CD4-positive, alpha-beta T cell treated with Interferon gamma for 1 hour (primary cell): ENCODE measurements at regions not wholly inside any gene's neighbourhood (a gene's known extent, or its start where the extent isn't known, plus 50 kb on each side); places are given as distances from the start of the nearest gene placed in this dataset.

Source experiments
- DNase-seq: peaks from one replicate; pipeline ENCODE4 v3.0.0-alpha.2; 2020

DNA sequence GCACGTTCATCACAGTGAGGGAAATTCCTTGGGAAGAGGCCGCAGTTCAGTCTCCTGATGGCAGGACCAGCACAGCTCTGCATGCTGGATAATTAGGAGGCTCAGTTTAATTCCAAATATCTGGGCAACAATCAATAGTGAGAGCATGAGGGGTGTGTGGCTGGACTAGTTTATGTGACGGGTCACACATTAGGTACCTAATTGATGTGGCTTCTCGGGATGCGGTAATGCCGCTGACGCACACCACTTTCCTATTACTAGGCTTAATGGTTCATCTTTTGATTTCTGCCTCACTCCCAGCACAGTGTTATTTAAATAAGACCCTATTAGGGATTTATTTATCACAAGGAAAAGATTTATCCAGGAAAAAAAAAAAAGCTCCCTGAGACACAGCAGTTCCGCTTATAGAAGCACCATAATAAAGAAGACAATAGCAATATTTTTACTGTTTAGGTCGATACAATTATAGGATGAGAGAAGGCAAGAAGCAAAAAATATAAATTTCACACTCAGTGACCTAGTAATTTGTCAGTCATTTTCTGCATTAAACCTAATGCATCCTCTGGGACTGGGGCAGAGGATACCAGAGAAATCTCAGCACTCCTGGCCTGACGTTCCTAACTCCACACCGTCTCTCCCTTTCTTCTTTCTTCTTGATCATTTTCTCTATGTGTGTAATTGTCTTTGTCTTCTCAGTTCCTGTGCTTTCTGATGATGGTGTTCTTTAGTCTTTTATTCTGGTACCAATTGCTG, 264.7 kb upstream of the SLC14A2 start:
- DNase-seq = no peak

DNA sequence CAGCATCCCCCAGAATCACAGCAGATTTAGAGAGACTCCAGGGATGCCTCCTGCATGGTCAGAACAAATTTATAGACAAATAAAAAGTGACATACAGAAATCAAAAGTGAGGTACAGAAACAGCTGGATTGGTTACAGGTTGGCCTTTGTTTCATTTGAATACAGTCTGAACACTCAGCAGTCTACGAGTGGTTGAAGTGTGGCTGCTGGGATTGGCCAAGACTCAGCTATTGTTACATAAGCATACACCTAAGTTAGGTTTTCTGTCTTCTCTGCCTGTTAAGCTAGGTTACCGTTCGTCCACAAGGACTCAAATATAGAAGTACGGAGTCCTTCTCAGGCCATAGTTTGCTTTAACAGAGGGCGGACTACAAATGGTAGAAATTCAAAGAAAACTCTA, 262.4 kb upstream of the SLC14A2 start:
- DNase-seq = no peak

DNA sequence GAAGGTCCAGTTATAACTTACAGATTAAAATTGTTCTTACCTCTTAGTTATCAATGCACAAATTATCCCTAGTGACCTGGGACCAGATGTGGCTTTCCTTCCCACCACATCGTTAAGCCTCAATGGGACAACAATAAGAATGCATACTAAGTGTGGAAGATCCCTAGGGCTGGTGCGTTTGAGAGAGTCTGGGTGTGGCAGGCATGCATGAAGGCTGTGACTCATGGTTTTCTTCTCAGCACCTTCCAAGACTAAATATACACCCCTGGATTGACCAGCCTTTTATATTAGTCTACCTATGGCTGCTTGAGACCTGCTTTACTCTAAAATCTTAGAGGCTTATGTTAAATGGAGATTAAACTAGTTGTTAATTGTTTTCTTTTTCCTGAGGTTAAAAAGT, 261.7 kb upstream of the SLC14A2 start:
- no peak for DNase-seq

DNA sequence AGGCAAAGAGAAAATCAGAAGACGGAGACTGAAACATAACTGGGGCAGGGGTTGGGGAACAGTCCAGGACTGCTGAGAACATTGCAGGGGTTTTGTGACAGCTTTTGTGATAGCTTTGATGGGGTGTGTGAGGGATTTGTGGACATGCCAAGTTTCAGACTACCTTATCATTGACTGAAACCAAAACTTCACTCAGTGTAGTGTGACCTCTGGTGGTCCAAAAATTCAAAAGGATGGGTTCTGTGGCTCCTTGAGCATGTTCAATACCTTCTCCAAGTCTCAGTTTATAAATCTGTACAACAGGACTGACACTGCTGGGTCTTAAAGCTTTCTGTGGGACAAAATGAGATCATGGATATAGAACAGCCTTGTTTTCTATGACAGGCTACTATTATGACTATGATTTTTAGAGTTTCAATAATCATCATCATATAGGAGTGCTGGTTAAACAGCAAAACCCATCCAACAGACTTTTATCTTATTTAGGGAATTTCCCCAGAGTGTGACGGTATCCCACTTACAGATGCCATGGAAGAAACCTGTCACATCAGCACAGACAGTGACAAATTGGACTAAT, 259.2 kb upstream of the SLC14A2 start:
- no peak for DNase-seq

DNA sequence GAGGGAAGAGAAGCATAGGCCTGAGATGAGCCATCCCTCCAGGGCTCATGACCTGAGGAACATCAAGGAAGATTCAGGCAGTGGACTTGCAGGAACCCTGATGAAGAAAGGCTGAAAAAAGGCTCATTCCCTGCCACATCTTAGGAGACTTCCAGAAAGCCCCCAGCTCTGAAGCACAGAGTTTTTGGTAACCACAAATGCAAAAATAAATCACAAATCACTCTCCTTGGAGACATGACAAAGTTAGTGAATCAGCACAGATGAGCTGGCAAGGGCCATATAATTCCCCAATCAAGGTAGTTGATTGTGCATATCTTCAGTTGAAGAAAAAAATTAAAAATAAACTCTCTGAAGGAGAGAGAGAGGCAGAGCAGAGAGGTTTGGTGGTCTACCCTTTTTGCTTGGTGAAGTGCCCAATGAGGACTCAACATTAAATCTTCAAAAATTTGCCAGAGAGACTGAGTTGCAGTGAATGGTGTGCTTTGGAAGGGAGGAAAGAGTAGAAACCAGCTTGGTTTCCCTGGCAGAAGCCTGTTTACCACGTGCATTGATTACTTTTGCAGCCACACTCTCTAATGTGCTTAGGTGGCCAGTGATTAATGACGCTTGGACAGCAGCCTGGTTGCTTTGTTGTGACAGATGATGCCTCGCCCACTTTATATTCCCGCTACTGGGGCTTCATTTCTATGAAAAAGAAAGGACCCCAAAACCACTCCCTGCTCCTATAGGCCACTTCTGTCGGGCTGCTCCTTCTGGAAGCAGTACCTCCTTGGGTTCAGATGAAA, 257.4 kb upstream of the SLC14A2 start:
- DNase-seq = no peak

DNA sequence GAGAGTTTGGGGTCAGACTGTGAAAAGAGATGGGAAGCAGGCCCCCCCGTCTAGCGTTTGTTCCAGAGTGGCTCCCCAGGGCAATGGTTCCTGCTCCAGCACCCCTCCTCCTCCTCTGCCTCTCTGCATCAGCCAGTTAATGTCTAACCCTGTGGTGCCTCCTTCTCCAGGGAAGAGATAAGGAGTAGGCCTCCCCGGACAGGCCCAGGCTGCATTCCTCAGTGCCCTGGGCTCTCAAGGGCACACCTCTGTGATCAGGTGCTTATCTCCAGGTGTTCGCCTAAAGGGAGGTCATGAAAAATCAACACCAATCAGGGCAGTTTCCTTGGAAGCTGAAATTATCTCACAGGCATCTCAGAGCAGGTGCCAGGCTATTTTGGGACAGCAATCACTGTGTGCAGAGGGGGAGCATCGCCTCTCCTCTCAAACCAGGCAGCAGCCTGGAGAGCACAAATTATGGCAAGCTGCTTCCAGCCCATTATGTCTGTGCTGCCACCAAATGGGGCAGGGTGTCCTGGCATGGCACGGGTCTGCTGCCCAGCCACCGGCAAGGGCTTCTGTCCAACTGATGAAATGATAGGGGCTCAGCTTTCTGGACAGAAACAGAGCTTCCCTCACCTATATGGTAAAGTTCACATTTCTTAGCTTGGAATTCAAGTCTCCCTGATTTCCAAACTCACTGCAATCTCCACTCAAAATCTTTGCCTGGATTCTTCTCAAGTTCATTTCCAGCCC, 255.8 kb upstream of the SLC14A2 start:
- DNase-seq = no peak

DNA sequence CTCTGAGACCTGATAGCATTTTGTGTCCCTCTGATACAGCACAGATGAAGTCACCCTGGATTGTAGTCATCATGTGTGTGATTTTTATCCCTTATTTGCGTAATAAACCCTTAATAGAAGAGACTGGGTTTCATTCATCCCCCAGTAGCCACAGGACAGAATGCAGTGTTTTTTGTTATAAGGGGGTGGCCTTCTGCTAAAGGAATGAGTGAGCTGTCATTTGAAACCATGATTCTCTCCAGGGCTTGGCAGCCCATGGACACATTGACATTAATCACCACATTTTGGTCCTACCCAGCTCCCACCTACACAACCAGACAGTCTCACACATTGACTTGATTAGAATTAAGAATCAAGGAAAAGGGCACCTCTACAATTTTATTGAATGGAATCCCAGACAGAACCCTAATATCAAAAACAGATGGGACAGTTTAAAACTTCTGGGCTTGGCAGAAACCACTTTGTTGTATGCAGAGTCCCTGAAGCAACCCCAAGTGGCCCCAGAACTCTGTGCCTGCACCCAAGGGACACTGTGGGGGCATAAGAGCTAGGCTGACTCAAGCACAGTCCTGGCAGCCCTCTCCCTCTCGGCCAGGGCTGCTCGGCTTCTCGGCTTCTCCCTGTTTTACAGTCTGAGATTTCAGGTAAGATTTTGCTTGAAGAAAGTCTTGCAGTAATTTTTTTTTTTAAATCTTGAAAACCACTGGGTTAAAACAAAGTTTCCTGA, 254.0 kb upstream of the SLC14A2 start:
- DNase-seq = no peak

DNA sequence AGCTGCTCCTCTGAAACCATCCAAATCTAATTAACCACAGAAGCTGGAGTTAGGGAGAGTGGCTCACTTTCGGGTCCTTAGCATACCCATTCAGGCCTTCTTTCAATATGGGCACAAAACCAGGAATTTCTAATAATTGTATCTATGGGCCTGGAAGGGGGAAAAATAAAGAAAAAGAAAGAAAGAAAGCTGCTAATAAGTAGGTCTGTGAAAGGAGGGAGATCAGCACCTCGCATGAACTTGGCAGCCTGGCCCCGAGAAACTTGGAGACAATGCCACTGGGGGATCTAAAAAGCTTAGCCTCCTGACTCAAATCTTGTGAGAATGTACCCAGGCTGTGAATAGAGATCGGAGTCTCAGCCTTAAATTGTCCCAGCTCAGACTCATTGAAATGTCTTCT, 252.1 kb upstream of the SLC14A2 start:
- DNase-seq = no peak

DNA sequence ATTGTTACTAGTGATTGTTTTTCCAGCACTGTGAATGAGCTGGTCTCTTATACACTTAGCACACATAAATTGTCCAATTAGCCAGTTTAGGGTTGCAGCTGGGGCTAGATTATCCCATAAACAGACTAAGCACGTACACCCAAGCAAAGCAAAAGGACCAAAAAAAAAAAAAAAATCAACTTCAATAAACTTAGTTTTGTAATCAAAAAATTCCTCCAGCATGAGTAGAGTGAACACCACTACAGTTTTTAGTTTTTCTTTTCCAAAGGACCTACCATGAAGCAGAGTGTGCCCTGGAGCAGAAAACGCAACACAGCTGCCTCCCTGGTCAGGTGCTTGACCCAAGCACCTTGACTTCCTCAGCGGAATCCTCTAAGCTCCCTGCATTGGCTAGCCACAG, 249.4 kb upstream of the SLC14A2 start:
- DNase-seq = no peak

DNA sequence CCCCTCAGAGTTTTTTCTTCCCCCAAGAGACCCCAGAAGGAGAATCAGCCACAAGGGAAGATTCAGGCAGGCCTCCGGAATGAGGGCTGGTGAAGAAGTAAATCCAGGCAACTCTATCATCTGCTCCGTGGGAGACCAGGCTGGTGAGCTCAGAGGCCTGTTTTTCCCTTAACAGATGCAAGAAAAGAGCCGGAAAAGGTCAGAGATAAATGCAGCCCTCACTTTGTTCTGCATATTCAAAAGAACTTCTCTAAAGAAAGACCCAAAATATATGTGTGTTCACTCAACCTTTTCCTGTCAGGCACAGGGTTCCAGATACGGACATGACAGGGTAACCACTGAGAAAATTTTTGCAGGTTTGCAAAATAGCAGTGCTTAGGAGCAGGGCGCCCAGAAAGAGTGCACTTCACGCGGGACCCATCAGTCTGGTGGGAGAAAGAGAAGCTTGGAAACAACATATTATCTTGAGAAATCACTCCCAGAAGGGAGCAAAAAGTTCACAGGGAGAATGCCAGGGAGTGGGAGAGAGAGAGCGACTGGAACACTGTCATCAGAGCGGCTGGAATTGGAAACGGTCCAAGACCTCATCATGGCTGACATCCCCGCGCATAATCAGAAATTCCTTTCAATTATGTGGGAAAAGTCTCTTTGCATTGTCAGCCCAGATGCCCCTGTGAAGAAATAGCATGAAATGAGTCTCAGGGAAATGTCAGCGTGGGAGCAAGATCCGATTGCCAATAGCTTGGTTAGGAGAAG, 244.8 kb upstream of the SLC14A2 start:
- DNase-seq = no peak

DNA sequence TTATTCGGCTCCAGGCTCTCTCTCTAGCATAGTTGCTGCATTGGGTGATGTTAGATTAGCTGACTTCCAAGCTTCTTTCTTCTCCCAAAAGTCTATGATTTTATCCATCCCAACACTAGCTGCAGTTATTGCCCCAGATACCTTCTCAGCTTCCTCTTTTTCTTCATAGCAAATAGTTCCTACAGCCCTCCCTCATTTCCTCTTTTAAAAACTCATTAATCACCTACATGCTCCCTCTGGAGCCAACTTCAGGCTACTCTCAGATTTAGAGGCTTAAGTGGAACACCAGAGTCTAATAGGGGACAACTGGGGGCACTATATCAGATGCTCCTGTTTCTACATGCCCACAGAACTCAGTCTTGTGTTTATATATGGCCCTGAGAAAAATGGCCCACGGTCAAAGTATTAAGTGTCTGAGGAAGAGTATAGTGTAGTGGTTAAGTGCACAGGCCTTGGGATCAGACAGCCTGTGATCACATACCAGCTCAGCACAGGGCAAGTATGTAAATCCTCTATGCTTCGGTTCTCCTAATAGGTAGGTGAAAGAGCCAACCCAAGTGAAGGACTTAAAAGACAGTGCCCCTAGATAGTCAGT, 241.9 kb upstream of the SLC14A2 start:
- DNase-seq = no peak

DNA sequence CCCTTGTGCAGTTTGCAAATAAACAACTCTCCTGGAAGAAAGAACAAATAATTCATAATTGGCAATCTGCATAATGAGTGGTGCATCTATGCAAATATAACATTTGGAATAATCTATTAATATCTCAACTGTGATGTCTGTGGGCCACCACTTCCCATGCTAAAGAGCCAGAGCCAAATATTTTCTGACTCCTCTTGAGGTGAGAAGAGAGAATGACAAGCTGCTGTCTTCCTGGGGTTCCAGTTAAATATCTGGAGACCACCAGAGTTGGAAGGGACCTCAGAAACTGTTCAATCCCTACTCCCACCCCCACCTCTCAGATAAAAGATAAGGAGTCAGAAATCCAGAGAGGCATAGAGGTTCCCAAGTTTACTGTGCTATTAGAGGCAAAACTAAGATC, 241.0 kb upstream of the SLC14A2 start:
- DNase-seq = no peak

DNA sequence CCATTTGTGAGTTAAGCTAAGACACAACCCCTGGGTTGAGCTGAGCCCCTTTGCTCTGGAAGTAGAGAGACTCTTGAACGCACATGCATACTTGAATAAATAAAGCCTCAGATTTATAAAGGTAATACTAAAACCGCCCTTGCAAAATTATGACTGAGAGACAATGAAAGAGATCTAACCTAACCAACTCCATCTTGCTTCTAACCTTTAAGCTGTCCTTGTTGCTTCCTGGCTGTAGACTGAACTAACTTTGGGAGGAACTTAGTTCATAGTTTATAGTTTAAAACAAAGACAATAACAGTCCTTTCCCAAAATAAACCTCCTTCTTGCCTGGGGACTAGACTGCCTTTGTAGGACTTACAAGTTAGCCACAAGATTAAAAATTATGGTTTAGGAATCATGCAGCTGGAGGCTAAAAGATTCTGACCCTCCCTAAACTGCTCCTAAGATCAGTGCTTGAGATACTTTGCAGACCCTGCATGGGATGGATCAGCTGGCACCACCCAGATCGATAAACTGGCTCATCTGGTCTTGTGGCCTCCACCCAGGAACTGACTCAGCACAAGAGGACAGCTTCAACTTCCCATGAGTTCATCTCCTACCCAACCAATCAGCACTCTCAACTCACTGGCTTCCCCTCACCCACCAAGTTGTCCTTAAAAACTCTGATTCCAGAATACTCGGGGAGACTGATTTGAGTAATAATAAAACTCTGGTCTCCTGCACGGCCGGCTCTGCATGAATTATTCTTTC, 240.2 kb upstream of the SLC14A2 start:
- DNase-seq = no peak

DNA sequence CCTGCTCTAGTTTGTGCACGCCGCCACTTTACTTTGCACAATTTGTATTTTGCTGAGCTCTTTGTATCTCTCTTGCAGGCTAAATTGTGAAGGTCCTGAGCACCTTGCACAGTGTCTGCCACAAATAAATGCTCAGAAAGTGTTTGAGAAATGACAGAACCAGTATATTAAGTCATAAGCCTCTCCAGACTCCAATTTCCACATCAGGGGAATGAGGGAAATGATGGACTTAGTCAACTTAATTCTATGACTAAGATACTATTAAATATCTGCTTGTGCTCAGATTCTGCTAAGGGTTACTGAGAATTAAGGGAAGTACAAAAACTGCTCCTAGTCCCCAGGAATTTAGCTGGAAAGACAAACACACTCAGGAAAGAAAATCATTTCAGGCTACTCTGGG, 239.1 kb upstream of the SLC14A2 start:
- no peak for DNase-seq

DNA sequence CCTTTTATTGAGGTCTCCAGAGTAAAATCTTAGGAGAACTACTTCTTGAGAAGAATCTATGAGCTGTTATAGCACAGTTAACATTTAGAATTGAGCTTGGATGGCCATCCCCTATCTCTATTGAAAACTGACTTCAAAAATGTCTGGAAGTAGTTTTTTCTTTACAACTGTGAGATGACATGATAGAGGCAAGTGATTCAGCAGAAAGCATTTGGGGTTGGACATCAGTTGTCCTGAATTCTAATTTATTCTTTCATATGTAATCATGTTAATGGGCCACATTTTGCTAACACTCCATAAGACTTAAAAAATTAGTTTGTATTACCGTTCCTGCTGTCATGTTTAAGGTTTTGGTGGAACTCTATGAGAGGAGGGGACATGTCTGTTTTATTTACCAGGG, 237.0 kb upstream of the SLC14A2 start:
- no peak for DNase-seq

DNA sequence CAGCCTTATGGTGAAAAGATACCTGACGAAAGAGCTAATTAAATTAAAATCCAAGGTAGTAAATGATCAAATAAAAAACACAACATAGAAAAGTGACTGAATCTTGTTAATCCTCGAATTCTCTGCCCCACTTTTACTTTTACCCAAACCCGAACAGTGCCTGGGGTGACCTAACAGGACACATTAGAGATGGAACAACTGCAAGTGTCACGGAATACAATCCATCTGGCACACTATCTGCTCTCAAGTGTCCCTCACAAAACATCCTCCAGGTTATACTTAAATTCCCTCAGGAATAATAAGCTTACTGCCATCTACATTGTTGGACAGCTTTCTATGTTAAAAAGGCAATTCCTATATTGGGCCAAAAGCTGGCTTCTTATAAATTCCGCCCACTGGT, 236.3 kb upstream of the SLC14A2 start:
- DNase-seq = no peak

DNA sequence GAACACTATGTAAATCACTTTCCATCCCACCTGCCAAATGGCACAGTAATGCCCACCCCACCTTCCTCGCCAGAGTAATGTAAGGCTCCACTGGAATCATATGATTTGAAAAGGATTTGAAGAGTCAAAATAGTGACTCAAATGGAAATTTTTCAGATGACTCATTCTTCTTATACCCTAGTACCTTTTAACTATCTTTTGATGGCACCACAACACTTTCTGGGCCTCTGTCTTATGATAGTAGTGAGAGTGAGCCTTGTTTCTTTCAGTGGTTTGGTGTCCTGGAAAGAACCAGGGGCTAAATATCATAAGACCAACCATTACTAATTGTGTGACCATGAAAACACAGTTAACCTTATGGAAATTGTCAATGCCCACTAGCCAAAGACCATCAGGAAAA, 235.4 kb upstream of the SLC14A2 start:
- no peak for DNase-seq

DNA sequence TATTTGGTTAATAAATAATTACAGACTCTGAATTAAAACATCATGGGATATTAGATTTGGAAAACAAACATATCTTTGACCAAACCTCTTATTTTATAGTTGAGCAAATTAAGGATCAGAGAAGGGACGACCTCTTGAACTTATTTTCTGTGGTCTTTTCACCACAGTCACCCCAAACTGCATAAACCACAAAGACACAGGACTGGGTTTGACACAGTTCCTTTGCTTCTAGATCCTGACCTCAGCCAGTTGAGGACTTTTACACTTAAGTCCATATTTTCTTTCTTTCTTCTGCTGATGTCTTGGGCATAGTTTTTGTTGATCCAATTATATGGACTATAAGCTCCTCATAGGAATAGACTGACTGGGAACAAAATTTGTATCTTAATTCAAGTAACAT, 234.0 kb upstream of the SLC14A2 start:
- DNase-seq = no peak

DNA sequence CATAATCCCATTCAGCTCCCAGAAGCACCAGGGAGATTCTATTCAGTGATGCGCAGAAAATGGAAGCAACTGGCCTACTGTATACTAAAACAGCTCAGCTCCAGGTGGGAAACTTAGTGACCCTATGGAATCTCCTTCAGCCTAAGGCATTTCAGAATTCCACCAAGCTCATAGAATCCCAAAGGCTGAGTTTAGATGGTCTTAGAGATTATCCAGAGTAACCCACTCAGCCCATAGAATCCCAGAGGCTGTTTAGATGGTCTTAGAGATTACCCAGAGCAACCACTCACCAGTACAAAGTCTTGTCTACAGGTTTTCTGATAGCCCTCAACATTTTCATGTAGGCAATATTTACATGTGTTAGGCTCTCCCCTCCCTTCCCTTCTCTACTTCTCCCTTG, 232.0 kb upstream of the SLC14A2 start:
- DNase-seq = no peak

DNA sequence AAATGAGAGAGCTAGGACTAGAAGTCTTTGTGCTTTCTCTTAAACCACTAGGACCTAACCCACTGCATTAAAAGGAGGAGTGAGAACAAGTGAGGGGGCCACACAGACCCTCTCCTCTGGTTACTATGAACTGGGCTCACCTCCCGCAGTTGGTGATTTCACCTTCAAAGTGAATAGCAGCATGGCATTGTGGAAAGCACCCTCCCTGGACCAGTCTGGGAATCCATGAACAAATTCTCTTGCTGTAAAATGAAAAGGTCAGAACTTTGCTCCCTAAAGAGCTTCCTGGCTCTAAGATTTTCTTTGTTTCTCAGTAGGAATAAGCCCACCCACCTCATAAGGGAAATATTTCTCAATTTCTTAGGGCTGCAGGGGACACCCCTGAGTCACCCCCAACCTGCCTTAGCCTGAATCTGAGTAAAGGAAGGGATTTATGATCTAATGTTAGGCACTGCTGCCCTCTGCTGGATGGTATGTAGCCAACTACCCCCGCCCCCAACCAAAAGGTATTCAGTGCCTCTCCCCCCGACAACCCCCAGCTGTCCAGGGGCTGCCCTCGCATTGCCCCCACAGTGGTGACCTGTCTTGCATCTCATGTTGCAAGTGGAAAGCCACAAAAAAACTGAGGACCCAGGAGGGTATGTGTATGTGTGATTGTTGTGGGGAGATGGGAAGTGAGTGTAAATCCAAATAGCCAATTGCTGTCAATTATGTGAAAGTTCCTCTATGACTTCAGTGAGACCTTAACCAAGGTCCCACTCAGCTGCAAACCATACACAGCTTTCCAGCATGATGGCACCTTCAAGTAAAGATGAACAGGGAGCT, 230.9 kb upstream of the SLC14A2 start:
- peak; percentile 14 for DNase-seq
